GM23248 (cell line): ENCODE measurements at regions not wholly inside any gene's neighbourhood (a gene's known extent, or its start where the extent isn't known, plus 50 kb on each side); places are given as distances from the start of the nearest gene placed in this dataset.

Experiments
- DNase-seq: peaks from one replicate; pipeline ENCODE4 v3.0.0-alpha.2; 2015
- H2AFZ ChIP-seq: fragments of 200-600 bp; sonication (generic); 2 replicates; pipeline ENCODE4 v1.6.1; 2016; ENCODE audit warnings: antibody characterized with exemption
- H3F3A ChIP-seq: fragments of 200-600 bp; sonication (generic); 2 replicates; pipeline ENCODE4 v1.6.1; 2016; ENCODE audit warnings: mild to moderate bottlenecking, antibody characterized with exemption, mixed run types; ENCODE audit not compliant: insufficient read depth
- H3K27ac ChIP-seq: fragments of 200-600 bp; sonication (generic); 2 replicates; pipeline ENCODE4 v1.5.1; 2016; ENCODE audit warnings: mild to moderate bottlenecking
- H3K27me3 ChIP-seq: fragments of 200-600 bp; sonication (generic); replicated peaks from 2 replicates; pipeline ENCODE4 v1.6.1; 2016; ENCODE audit warnings: mild to moderate bottlenecking; ENCODE audit not compliant: insufficient read depth
- H3K36me3 ChIP-seq: fragments of 200-600 bp; sonication (generic); 2 replicates; pipeline ENCODE4 v1.6.1; 2016; ENCODE audit warnings: low read depth, mild to moderate bottlenecking
- H3K4me1 ChIP-seq: fragments of 200-600 bp; sonication (generic); 2 replicates; pipeline ENCODE4 v1.6.1; 2016; ENCODE audit warnings: mild to moderate bottlenecking; ENCODE audit not compliant: insufficient read depth
- H3K4me2 ChIP-seq: fragments of 200-600 bp; sonication (generic); one replicate; pipeline ENCODE4 v1.6.1; 2016; ENCODE audit warnings: mild to moderate bottlenecking; ENCODE audit not compliant: unreplicated experiment
- H3K4me3 ChIP-seq: fragments of 200-600 bp; sonication (generic); 2 replicates; pipeline ENCODE4 v1.5.1; 2016; ENCODE audit warnings: mild to moderate bottlenecking
- H3K79me2 ChIP-seq: fragments of 200-600 bp; sonication (generic); 2 replicates; pipeline ENCODE4 v1.6.1; 2016; ENCODE audit warnings: mild to moderate bottlenecking; ENCODE audit not compliant: insufficient read depth
- H3K9ac ChIP-seq: fragments of 200-600 bp; sonication (generic); 2 replicates; pipeline ENCODE4 v1.6.1; 2016; ENCODE audit warnings: mild to moderate bottlenecking
- H3K9me2 ChIP-seq: fragments of 200-600 bp; sonication (generic); 2 replicates; pipeline ENCODE4 v1.6.1; 2016; ENCODE audit warnings: mixed run types, mild to moderate bottlenecking, moderate library complexity; ENCODE audit not compliant: insufficient read depth
- H3K9me3 ChIP-seq: fragments of 200-600 bp; sonication (generic); one replicate; pipeline ENCODE4 v1.6.1; 2017; ENCODE audit warnings: low read depth
- H4K20me1 ChIP-seq: fragments of 200-600 bp; sonication (generic); 2 replicates; pipeline ENCODE4 v1.6.0; 2016; ENCODE audit not compliant: insufficient read depth
- EZH2 ChIP-seq: fragments of 200-600 bp; sonication (generic); IDR thresholded peaks from 2 replicates; pipeline ENCODE4 v1.6.1; 2018; ENCODE audit warnings: antibody characterized with exemption, mild to moderate bottlenecking; ENCODE audit not compliant: insufficient read depth, poor library complexity, severe bottlenecking
- EZH2phosphoT487 ChIP-seq: fragments of 200-600 bp; sonication (generic); IDR thresholded peaks from 2 replicates; pipeline ENCODE4 v1.6.1; 2018; ENCODE audit warnings: antibody characterized with exemption, moderate library complexity, mild to moderate bottlenecking, low read depth; ENCODE audit not compliant: insufficient read depth
- WGBS, 2 experiments: methylation state at CpG; one replicate each; pipeline ENCODE4 v1.1.6; 2015 to 2017; ENCODE audit warnings: low lambda C conversion rate in 2 of 2, low coverage in 1 of 2; ENCODE audit errors: missing lambda C conversion rate in 2 of 2; 5-methylcytosine and 5-hydroxymethylcytosine counted together
- in situ Hi-C: fragments of 300-500 bp; cut with MboI; formaldehyde crosslinking; loops from 2 replicates; pipeline ENCODE4 v1.15.0; 2020

GRCh38 chr12:17371491-17372215 lies 718.3 kb downstream of the RERGL start:
- Histone ChIP-seq H3K4me1 (no peaks in the 10 kb centered on the region), H3F3A (no peaks in the 10 kb centered on the region), H3K27me3 (no peaks in the 10 kb centered on the region), H3K4me2 (no peak overlapping the region), H3K9me3 (no peaks in the 10 kb centered on the region), H4K20me1 (no peaks in the 10 kb centered on the region), H3K9me2 (no peaks in the 10 kb centered on the region), H2AFZ (no peak overlapping the region), H3K36me3 (no peaks in the 10 kb centered on the region), H3K79me2 (no peaks in the 10 kb centered on the region), H3K9ac (no peak overlapping the region), H3K4me3 (no peak overlapping the region), H3K27ac (no peak overlapping the region)
- in situ Hi-C loops, result no loop called here
- no peak for DNase-seq
- TF ChIP-seq EZH2, result no peak
- WGBS, 2 experiments, result 17 to 21% methylated on average over 5 of the region's 5 CpGs

GRCh38 chr12:17370621-17371020 lies 719.4 kb downstream of the RERGL start:
- H4K20me1 ChIP-seq, result no peaks in the 10 kb centered on the region

GRCh38 chr12:17369556-17369955 lies 720.4 kb downstream of the RERGL start:
- H3K4me1 ChIP-seq, result no peaks in the 10 kb centered on the region
- H3K9me2 ChIP-seq, result no peaks in the 10 kb centered on the region
- DNase-seq, result no peak
- no peak overlapping the region for H3K27ac ChIP-seq
- no peak overlapping the region for H2AFZ ChIP-seq
- H3K27me3 ChIP-seq, result no peaks in the 10 kb centered on the region
- no peaks in the 10 kb centered on the region for H3K79me2 ChIP-seq
- no peaks in the 10 kb centered on the region for H3K9me3 ChIP-seq
- TF ChIP-seq EZH2, result no peak
- TF ChIP-seq EZH2phosphoT487, result no peak
- WGBS, 2 experiments, result 20% methylated on average over 1 of the region's 1 CpG
- H3F3A ChIP-seq, result no peaks in the 10 kb centered on the region
- no peak overlapping the region for H3K4me2 ChIP-seq
- no peak overlapping the region for H3K4me3 ChIP-seq
- in situ Hi-C loops, result no loop called here
- H3K36me3 ChIP-seq, result no peaks in the 10 kb centered on the region
- H3K9ac ChIP-seq, result no peak overlapping the region
- no peaks in the 10 kb centered on the region for H4K20me1 ChIP-seq

More at GRCh38 chr12:17370621-17371020, 719.4 kb downstream of the RERGL start:
- Histone ChIP-seq H3K9ac (no peak overlapping the region), H3K79me2 (no peaks in the 10 kb centered on the region), H3K9me3 (no peaks in the 10 kb centered on the region), H3K27ac (no peak overlapping the region), H3K4me2 (no peak overlapping the region), H2AFZ (no peak overlapping the region), H3K27me3 (no peaks in the 10 kb centered on the region), H3K4me3 (no peak overlapping the region), H3K9me2 (no peaks in the 10 kb centered on the region), H3K36me3 (no peaks in the 10 kb centered on the region), H3K4me1 (no peaks in the 10 kb centered on the region), H3F3A (no peaks in the 10 kb centered on the region)
- in situ Hi-C loops, result no loop called here
- DNase-seq, result no peak
- TF ChIP-seq EZH2, result no peak
- no peak for TF ChIP-seq EZH2phosphoT487

- DNase-seq, result no peak
- no peak overlapping the region for H3K4me3 ChIP-seq
- H3K36me3 ChIP-seq, result no peaks in the 10 kb centered on the region
- no peak for TF ChIP-seq EZH2phosphoT487
- TF ChIP-seq EZH2, result no peak
- H4K20me1 ChIP-seq, result no peaks in the 10 kb centered on the region
- WGBS, 2 experiments, result 35 to 41% methylated on average over 3 of the region's 3 CpGs
- no peaks in the 10 kb centered on the region for H3K4me1 ChIP-seq
- no peak overlapping the region for H3K27ac ChIP-seq
- in situ Hi-C loops, result no loop called here
- H3K4me2 ChIP-seq, result no peak overlapping the region
- no peaks in the 10 kb centered on the region for H3K27me3 ChIP-seq
- no peaks in the 10 kb centered on the region for H3F3A ChIP-seq
- H3K9ac ChIP-seq, result no peak overlapping the region
- no peaks in the 10 kb centered on the region for H3K9me3 ChIP-seq
- H3K9me2 ChIP-seq, result no peaks in the 10 kb centered on the region
- no peak overlapping the region for H2AFZ ChIP-seq
- no peaks in the 10 kb centered on the region for H3K79me2 ChIP-seq
Observed at GRCh38 chr12:17361224-17361623, 728.8 kb downstream of the RERGL start.

- H2AFZ ChIP-seq, result no peak overlapping the region
- H3K9me3 ChIP-seq, result no peaks in the 10 kb centered on the region
- H3K4me3 ChIP-seq, result no peak overlapping the region
- no peaks in the 10 kb centered on the region for H3K79me2 ChIP-seq
- no peak overlapping the region for H3K27ac ChIP-seq
- H3K36me3 ChIP-seq, result no peaks in the 10 kb centered on the region
- no peaks in the 10 kb centered on the region for H3K9me2 ChIP-seq
- no peak overlapping the region for H3K9ac ChIP-seq
- no peak for DNase-seq
- in situ Hi-C loops, result no loop called here
- no peaks in the 10 kb centered on the region for H3K27me3 ChIP-seq
- H3F3A ChIP-seq, result no peaks in the 10 kb centered on the region
- WGBS, 2 experiments, result 17 to 25% methylated on average over 3 of the region's 3 CpGs
- H3K4me2 ChIP-seq, result no peak overlapping the region
- no peaks in the 10 kb centered on the region for H4K20me1 ChIP-seq
- TF ChIP-seq EZH2 (no peak), EZH2phosphoT487 (no peak)
- no peaks in the 10 kb centered on the region for H3K4me1 ChIP-seq
Observed at GRCh38 chr12:17358835-17359234, 731.2 kb downstream of the RERGL start.
